Lower leg skin (tissue), 3 donors: ENCODE measurements at regions not wholly inside any gene's neighbourhood (a gene's known extent, or its start where the extent isn't known, plus 50 kb on each side); places are given as distances from the start of the nearest gene placed in this dataset.

Source experiments
- CTCF ChIP-seq, 3 donors: fragments of 450-650 bp; IDR thresholded peaks; one replicate each; pipeline ENCODE4 v1.5.1; 2016; ENCODE audit warnings: antibody characterized with exemption in 3 of 3, mild to moderate bottlenecking in 3 of 3, moderate library complexity in 2 of 3
- POLR2A ChIP-seq, 2 donors: fragments of 450-650 bp; IDR thresholded peaks; one replicate each; pipeline ENCODE4 v1.6.1; 2016 to 2017; ENCODE audit warnings: antibody characterized with exemption in 2 of 2, mild to moderate bottlenecking in 1 of 2, moderate library complexity in 1 of 2

GRCh38 chr13:70964874-70965273 lies 856.6 kb upstream of the KLHL1 start:
- TF ChIP-seq CTCF (IDR thresholded peaks at IDR 0.05) (no peak), POLR2A (IDR thresholded peaks at IDR 0.05) (no peak)
